Heart left ventricle (tissue), 16 donors: ENCODE measurements at regions not wholly inside any gene's neighbourhood (a gene's known extent, or its start where the extent isn't known, plus 50 kb on each side); places are given as distances from the start of the nearest gene placed in this dataset.

Experiments used
- ATAC-seq, 4 donors: fragments of 200-7000 bp; cut with Tn5 transposase; one replicate each; pipeline ENCODE4 v1.9.1; 2020 to 2022; ENCODE audit warnings: moderate library complexity in 4 of 4, mild to moderate bottlenecking in 3 of 4, moderate number of reproducible peaks in 1 of 4
- DNase-seq, 5 donors: peaks; one replicate each; pipeline ENCODE4 v3.0.0-alpha.2; 2020
- H3K27ac ChIP-seq, 12 donors: fragments of 200-600 bp; sonication (generic) in 4 of 12; one replicate each; pipeline versions ENCODE4 v1.5.0 to v1.8.0; 2016 to 2022; ENCODE audit warnings: mild to moderate bottlenecking in 2 of 12
- H3K27me3 ChIP-seq, 9 donors: fragments of 200-600 bp; sonication (generic) in 2 of 9; one replicate each; pipeline versions ENCODE4 v1.5.1 to v1.8.0; 2016 to 2022; ENCODE audit warnings: mild to moderate bottlenecking in 3 of 9
- H3K36me3 ChIP-seq, 9 donors: fragments of 200-600 bp; sonication (generic) in 2 of 9; one replicate each; pipeline versions ENCODE4 v1.5.0 to v1.8.0; 2018 to 2022; ENCODE audit warnings: mild to moderate bottlenecking in 2 of 9
- H3K4me1 ChIP-seq, 12 donors: fragments of 200-600 bp; sonication (generic) in 4 of 12; one replicate each; pipeline versions ENCODE4 v1.5.0 to v1.8.0; 2016 to 2022; ENCODE audit warnings: mild to moderate bottlenecking in 3 of 12
- H3K4me3 ChIP-seq, 12 donors: fragments of 200-600 bp; sonication (generic) in 4 of 12; one replicate each; pipeline versions ENCODE4 v1.5.0 to v1.8.0; 2017 to 2022; ENCODE audit warnings: mild to moderate bottlenecking in 9 of 12, moderate library complexity in 4 of 12
- H3K9me3 ChIP-seq, 12 donors: fragments of 200-600 bp; sonication (generic) in 4 of 12; one replicate each; pipeline versions ENCODE4 v1.5.0 to v1.8.0; 2016 to 2022; ENCODE audit warnings: mild to moderate bottlenecking in 1 of 12
- POLR2A ChIP-seq, 2 donors: fragments of 450-650 bp; IDR thresholded peaks; one replicate each; pipeline ENCODE4 v1.6.1; 2017; ENCODE audit warnings: antibody characterized with exemption in 2 of 2, mild to moderate bottlenecking in 2 of 2, moderate library complexity in 2 of 2
- WGBS, 4 donors: extraction: QIAGEN DNeasy Blood & Tissue Kit in 2 of 4; methylation state at CpG; one replicate each; pipeline versions ENCODE4 v1.1.5 to v1.1.7; 2013 to 2018; 5-methylcytosine and 5-hydroxymethylcytosine counted together
- intact Hi-C, 10 donors: fragments of 100-400 bp; cut with DNase I; formaldehyde crosslinking; loops; one replicate each; pipeline versions ENCODE4 v1.11.1 to v1.14.2; 2022
- TF ChIP-seq, protein P1 (sequence below), 12 donors: fragments of 200-600 bp; sonication (generic) in 4 of 12; IDR thresholded peaks; one replicate each; pipeline versions ENCODE4 v1.5.0 to v1.8.0; 2018 to 2022; ENCODE audit warnings: antibody characterized with exemption in 12 of 12, mild to moderate bottlenecking in 5 of 12
- donor health status: ischemic (EF 13 %, LVEDD 7.1; RV severe dilation, severe dysfunction).
- donor health status: healthy with polysubstance abuse.
- donor health status: DM: no; HTN: yes; CAD: no.
- donor health status: DM: no; HTN: no; CAD: no.
- donor health status: ischemic (EF 25% LVEDD 6.9; RV normal size, moderate dysfunction).
- donor health status: ischemic (EF 25% LVEDD 5.7; RV mildly dilated, moderate dysfunction).
- donor health status: healthy.
- donor health status: DM: yes; HTN: yes; CAD: no.
- donor health status: ischemic (EF 35%, LVEDD 5.7; RV mildly dilated, moderate dysfunction).
- donor health status: nonischemic (EF 11% LVEDD 7.7; RV severe dilation, severe dysfunction).
- donor health status: DM: yes; HTN: yes; CAD: no.
- donor health status: PGD.
- donor health status: ischemic (EF 29% LVEDD 5.4; RV normal size, mild dysfunction).
- donor health status: nonischemic (EF 23%, LVEDD 6.1; RV moderate dilation, normal function).

DNA sequence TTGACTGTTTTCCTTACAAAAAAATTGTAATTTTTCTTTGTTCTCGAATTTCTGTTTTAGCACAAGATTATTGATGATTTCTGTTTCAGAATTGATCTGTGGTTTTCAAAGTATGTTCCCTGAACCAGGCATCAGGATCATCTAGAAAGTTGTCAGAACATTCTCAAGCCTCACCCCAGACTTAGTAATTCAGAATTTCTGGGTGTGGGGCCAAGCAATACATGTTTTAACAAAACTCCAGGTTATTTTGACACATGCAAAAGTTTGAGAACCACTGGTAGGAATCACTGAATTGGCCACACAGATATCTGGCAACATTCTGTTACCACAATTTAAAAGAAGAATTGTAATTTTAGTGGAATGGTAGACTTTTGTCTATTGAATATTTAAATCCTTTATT is 1173.9 kb upstream of the LRRTM3 start:
- no peak for DNase-seq
- ATAC-seq: no peak
- Histone ChIP-seq H3K4me3 (no peak overlapping the region), H3K27me3 (no peaks in the 10 kb centered on the region), H3K4me1 (no peaks in the 10 kb centered on the region), H3K27ac (no peak overlapping the region), H3K36me3 (no peaks in the 10 kb centered on the region), H3K9me3 (no peaks in the 10 kb centered on the region)
- intact Hi-C loops: no loop called here
- TF ChIP-seq POLR2A (IDR thresholded peaks at IDR 0.05): no peak
- TF ChIP-seq, protein P1, sequence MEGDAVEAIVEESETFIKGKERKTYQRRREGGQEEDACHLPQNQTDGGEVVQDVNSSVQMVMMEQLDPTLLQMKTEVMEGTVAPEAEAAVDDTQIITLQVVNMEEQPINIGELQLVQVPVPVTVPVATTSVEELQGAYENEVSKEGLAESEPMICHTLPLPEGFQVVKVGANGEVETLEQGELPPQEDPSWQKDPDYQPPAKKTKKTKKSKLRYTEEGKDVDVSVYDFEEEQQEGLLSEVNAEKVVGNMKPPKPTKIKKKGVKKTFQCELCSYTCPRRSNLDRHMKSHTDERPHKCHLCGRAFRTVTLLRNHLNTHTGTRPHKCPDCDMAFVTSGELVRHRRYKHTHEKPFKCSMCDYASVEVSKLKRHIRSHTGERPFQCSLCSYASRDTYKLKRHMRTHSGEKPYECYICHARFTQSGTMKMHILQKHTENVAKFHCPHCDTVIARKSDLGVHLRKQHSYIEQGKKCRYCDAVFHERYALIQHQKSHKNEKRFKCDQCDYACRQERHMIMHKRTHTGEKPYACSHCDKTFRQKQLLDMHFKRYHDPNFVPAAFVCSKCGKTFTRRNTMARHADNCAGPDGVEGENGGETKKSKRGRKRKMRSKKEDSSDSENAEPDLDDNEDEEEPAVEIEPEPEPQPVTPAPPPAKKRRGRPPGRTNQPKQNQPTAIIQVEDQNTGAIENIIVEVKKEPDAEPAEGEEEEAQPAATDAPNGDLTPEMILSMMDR (IDR thresholded peaks at IDR 0.05): no peak
- WGBS, 4 donors: 83 to 87% (median 86%) methylated on average over 1 of the region's 1 CpG

DNA sequence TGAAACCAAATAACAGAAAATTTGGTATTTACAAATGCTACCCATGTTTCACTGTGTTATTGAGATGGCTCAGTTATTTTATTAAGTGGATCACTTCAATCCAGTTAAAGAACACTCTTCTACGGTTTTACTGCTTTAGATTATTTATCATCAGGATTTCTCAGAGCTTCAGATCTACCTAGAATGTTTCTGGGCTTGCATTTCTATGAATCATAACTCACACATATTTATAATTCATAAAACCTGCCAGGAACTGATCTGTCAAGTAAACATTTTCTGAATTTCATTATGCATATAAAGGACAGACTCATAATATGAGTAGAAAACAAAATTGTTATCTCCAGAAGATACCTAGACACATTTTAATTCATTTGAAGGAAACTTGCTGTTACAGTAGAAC is 1172.3 kb upstream of the LRRTM3 start:
- no peak for ATAC-seq
- no peak overlapping the region for H3K4me3 ChIP-seq
- TF ChIP-seq, protein P1 (IDR thresholded peaks at IDR 0.05): no peak
- TF ChIP-seq POLR2A (IDR thresholded peaks at IDR 0.05): no peak
- DNase-seq: no peak
- no peaks in the 10 kb centered on the region for H3K27me3 ChIP-seq
- intact Hi-C loops: no loop called here
- 84 to 92% (median 86%) methylated on average over 1 of the region's 1 CpG for WGBS, 4 donors
- H3K36me3 ChIP-seq: no peaks in the 10 kb centered on the region
- H3K4me1 ChIP-seq: no peaks in the 10 kb centered on the region
- H3K27ac ChIP-seq: no peak overlapping the region
- H3K9me3 ChIP-seq: no peaks in the 10 kb centered on the region

DNA sequence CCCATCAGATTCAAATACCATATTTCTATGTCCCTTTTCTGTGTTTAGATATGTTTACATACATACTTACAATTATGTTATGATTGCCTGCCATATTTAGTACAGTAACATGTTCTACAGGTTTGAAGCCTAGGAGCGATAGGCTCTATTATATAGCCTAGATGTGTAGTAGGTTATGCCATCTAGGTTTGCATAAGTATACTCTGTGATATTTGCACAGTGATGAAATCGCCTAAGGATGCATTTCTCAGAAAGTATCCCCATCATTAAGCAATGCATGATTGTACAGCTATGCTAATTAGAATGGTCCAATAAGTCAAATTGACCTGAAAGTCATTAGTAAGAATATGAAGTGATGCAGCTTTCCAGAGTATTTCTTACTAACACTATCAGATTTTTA is 1171.7 kb upstream of the LRRTM3 start:
- no peaks in the 10 kb centered on the region for H3K36me3 ChIP-seq
- H3K4me1 ChIP-seq: no peaks in the 10 kb centered on the region
- no peak overlapping the region for H3K27ac ChIP-seq
- ATAC-seq (no peak), DNase-seq (no peak)
- no peaks in the 10 kb centered on the region for H3K27me3 ChIP-seq
- TF ChIP-seq, protein P1 (IDR thresholded peaks at IDR 0.05): no peak
- TF ChIP-seq POLR2A (IDR thresholded peaks at IDR 0.05): no peak
- 64 to 93% (median 71%) methylated on average over 2 of the region's 2 CpGs for WGBS, 4 donors
- no peak overlapping the region for H3K4me3 ChIP-seq
- H3K9me3 ChIP-seq: no peaks in the 10 kb centered on the region
- intact Hi-C loops: no loop called here

DNA sequence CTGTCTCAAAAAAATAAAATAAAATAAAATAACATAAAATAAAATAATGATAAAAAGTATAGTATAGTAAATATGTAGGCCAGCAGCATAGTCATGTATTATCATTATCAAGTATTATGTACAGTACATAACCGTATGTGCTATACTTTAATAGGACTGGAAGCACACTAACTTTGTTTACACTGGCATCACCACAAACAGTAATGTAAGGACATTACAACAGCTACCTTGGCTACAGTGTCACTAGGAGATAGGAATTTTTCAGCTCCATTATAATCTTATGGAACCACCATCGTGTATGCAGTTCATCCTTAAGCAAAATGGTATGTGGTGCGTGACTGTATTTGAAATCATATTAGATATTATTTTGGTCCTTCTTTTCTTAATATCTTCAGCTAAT is 1163.5 kb upstream of the LRRTM3 start:
- ATAC-seq (no peak), DNase-seq (no peak)
- intact Hi-C loops: no loop called here
- TF ChIP-seq POLR2A (IDR thresholded peaks at IDR 0.05): no peak
- TF ChIP-seq, protein P1 (IDR thresholded peaks at IDR 0.05): no peak
- WGBS, 4 donors: 91 to 96% (median 94%) methylated on average over 3 of the region's 3 CpGs
- Histone ChIP-seq H3K36me3 (no peaks in the 10 kb centered on the region), H3K27ac (no peak overlapping the region), H3K4me3 (no peak overlapping the region), H3K9me3 (no peaks in the 10 kb centered on the region), H3K27me3 (no peaks in the 10 kb centered on the region), H3K4me1 (no peaks in the 10 kb centered on the region)
